Lower leg skin (tissue), 3 donors: ENCODE measurements at regions not wholly inside any gene's neighbourhood (a gene's known extent, or its start where the extent isn't known, plus 50 kb on each side); places are given as distances from the start of the nearest gene placed in this dataset.

ENCODE experiments used
- POLR2A ChIP-seq, 2 donors: fragments of 450-650 bp; IDR thresholded peaks; one replicate each; pipeline ENCODE4 v1.6.1; 2016 to 2017; ENCODE audit warnings: antibody characterized with exemption in 2 of 2, mild to moderate bottlenecking in 1 of 2, moderate library complexity in 1 of 2
- TF ChIP-seq, protein P1 (sequence below), 3 donors: fragments of 450-650 bp; IDR thresholded peaks; one replicate each; pipeline ENCODE4 v1.5.1; 2016; ENCODE audit warnings: antibody characterized with exemption in 3 of 3, mild to moderate bottlenecking in 3 of 3, moderate library complexity in 2 of 3

DNA sequence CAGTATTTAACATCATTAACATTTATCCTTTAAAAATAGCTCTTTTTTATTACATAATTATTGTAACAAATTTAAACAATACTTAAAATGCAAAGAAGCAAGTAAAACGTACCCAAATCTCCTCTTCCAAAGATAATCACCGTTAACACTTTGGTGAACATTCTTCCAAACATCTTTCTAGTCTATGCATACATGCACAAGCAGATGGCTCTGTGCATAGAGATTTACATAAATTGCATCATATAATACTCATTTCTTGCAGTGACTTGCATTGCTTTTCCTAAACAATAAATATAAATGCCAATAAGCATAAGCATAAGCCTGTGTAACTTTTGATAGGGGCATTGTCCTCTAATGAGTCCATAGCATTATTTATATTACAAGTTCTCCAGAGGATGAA is 89.4 kb upstream of the PALS2 start:
- TF ChIP-seq POLR2A (IDR thresholded peaks at IDR 0.05) = no peak
- TF ChIP-seq, protein P1, sequence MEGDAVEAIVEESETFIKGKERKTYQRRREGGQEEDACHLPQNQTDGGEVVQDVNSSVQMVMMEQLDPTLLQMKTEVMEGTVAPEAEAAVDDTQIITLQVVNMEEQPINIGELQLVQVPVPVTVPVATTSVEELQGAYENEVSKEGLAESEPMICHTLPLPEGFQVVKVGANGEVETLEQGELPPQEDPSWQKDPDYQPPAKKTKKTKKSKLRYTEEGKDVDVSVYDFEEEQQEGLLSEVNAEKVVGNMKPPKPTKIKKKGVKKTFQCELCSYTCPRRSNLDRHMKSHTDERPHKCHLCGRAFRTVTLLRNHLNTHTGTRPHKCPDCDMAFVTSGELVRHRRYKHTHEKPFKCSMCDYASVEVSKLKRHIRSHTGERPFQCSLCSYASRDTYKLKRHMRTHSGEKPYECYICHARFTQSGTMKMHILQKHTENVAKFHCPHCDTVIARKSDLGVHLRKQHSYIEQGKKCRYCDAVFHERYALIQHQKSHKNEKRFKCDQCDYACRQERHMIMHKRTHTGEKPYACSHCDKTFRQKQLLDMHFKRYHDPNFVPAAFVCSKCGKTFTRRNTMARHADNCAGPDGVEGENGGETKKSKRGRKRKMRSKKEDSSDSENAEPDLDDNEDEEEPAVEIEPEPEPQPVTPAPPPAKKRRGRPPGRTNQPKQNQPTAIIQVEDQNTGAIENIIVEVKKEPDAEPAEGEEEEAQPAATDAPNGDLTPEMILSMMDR (IDR thresholded peaks at IDR 0.05) = no peak
